Breast epithelium (tissue), 4 donors: ENCODE measurements at regions not wholly inside any gene's neighbourhood (a gene's known extent, or its start where the extent isn't known, plus 50 kb on each side); places are given as distances from the start of the nearest gene placed in this dataset.

Experiments used
- DNase-seq, 2 donors: peaks; one replicate each; pipeline ENCODE4 v3.0.0-alpha.2; 2019; ENCODE audit warnings: low spot score in 2 of 2
- H3K27ac ChIP-seq, 2 donors: fragments of 200-600 bp; sonication (generic) in 1 of 2; one replicate each; pipeline ENCODE4 v1.5.1; 2016 to 2019; ENCODE audit warnings: mild to moderate bottlenecking in 1 of 2
- H3K27me3 ChIP-seq, 2 donors: fragments of 200-600 bp; sonication (generic) in 1 of 2; one replicate each; pipeline versions ENCODE4 v1.5.1 to v1.6.0; 2017 to 2019; ENCODE audit warnings: control low read depth in 1 of 2, mild to moderate bottlenecking in 1 of 2
- H3K36me3 ChIP-seq: fragments of 200-600 bp; one replicate; pipeline ENCODE4 v1.5.1; 2019
- H3K4me1 ChIP-seq, 2 donors: fragments of 200-600 bp; sonication (generic); one replicate each; pipeline ENCODE4 v1.5.1; 2016 to 2019; ENCODE audit warnings: control low read depth in 1 of 2
- H3K4me3 ChIP-seq, 3 donors: fragments of 200-600 bp; sonication (generic); 1 replicate in 2 of 3; 2 replicates in 1 of 3; pipeline ENCODE4 v1.5.1; 2016 to 2019; ENCODE audit warnings: mild to moderate bottlenecking in 3 of 3, moderate library complexity in 2 of 3
- H3K9me3 ChIP-seq, 2 donors: fragments of 200-600 bp; sonication (generic) in 1 of 2; one replicate each; pipeline ENCODE4 v1.5.1; 2016 to 2019; ENCODE audit warnings: control low read depth in 1 of 2
- CTCF ChIP-seq, 3 donors: fragments of 450-650 bp; IDR thresholded peaks; one replicate each; pipeline ENCODE4 v1.5.1; 2016 to 2017; ENCODE audit warnings: antibody characterized with exemption in 3 of 3, mild to moderate bottlenecking in 3 of 3, moderate library complexity in 3 of 3
- POLR2A ChIP-seq: fragments of 450-650 bp; IDR thresholded peaks from one replicate; pipeline ENCODE4 v1.6.1; 2016; ENCODE audit warnings: antibody characterized with exemption, mild to moderate bottlenecking, moderate library complexity
- POLR2AphosphoS5 ChIP-seq, 3 donors: sonication (generic); formaldehyde crosslinking; IDR thresholded peaks; one replicate each; pipeline ENCODE4 v1.6.1; 2017; ENCODE audit warnings: antibody characterized with exemption in 3 of 3
- intact Hi-C: fragments of 100-400 bp; cut with DNase I; formaldehyde crosslinking; loops from one replicate; pipeline ENCODE4 v1.15.1; 2023; ENCODE audit warnings: low total_unique reads

DNA sequence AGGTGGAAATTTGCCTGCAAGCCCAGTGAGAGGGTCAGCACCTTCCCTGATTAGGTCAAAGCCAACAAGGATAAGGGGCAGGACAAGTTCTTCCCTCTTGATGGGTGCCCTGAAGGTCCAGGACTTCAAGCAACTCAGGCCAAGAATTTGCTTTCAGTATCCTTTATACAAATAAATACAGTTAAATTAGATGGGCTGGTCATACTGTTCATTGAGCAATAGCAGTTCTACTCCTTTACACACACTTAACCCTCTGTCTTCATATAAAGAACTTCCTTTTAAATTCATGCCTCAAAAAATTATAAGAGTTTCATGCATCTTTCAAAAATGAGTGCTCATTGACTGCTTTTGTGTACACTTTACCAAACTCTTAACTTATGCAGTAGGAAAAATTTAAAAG is 392.0 kb downstream of the SPRY1 start:
- DNase-seq, result no peak
- Histone ChIP-seq H3K4me3 (no peak overlapping the region), H3K27me3 (no peaks in the 10 kb centered on the region), H3K4me1 (no peaks in the 10 kb centered on the region), H3K27ac (peak overlapping the region in 1 of 2 donors; percentile 83), H3K9me3 (no peaks in the 10 kb centered on the region), H3K36me3 (no peaks in the 10 kb centered on the region)
- intact Hi-C loops, result no loop called here
- no peak for TF ChIP-seq POLR2A
- TF ChIP-seq CTCF (IDR thresholded peaks at IDR 0.05), result no peak
- no peak for TF ChIP-seq POLR2AphosphoS5 (IDR thresholded peaks at IDR 0.05)

DNA sequence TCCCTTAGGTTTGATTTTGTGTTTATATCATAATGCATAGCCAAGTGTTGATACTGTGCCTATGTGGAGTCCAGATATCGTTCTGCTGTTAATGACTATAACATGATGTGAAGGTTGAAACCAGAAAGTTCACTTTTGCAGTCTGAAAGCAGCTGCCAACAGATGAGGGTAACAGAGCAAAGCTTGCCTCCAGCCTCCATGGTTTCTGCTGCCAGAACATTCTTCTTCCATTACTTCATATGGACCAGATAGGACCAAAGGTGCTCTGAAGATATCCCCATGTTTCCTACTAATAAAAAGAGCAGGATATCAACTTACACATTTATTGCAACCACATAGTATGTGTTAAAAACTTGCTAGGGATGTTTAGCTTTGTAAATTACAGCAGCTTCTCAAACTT is 394.1 kb downstream of the SPRY1 start:
- H3K4me1 ChIP-seq, result no peaks in the 10 kb centered on the region

GRCh38 chr4:123802082-123802645 is 405.6 kb downstream of the SPRY1 start:
- H3K27ac ChIP-seq, result no peak overlapping the region
- TF ChIP-seq POLR2AphosphoS5 (IDR thresholded peaks at IDR 0.05), result no peak
- no peak for TF ChIP-seq CTCF (IDR thresholded peaks at IDR 0.05)
- no peak for TF ChIP-seq POLR2A
- no peak overlapping the region for H3K4me3 ChIP-seq
- peaks cover 0 to 19% of the 10 kb centered on the region in 2 donors for H3K9me3 ChIP-seq
- no peaks in the 10 kb centered on the region for H3K36me3 ChIP-seq
- intact Hi-C loops, result no loop called here
- H3K4me1 ChIP-seq, result no peaks in the 10 kb centered on the region
- no peaks in the 10 kb centered on the region for H3K27me3 ChIP-seq
- DNase-seq, result no peak

More for the DNA sequence above, 394.1 kb downstream of the SPRY1 start:
- Histone ChIP-seq H3K4me3 (no peak overlapping the region), H3K9me3 (no peaks in the 10 kb centered on the region), H3K36me3 (no peaks in the 10 kb centered on the region), H3K27me3 (no peaks in the 10 kb centered on the region), H3K27ac (no peak overlapping the region)
- no peak for DNase-seq
- intact Hi-C loops, result no loop called here
- TF ChIP-seq POLR2A, result no peak
- TF ChIP-seq CTCF (IDR thresholded peaks at IDR 0.05), result no peak
- TF ChIP-seq POLR2AphosphoS5 (IDR thresholded peaks at IDR 0.05), result no peak

GRCh38 chr4:123802933-123803332 is 406.3 kb downstream of the SPRY1 start:
- peaks cover 0 to 11% of the 10 kb centered on the region in 2 donors for H3K9me3 ChIP-seq
- H3K36me3 ChIP-seq, result no peaks in the 10 kb centered on the region
- H3K27me3 ChIP-seq, result no peaks in the 10 kb centered on the region
- H3K27ac ChIP-seq, result no peak overlapping the region
- no peak overlapping the region for H3K4me3 ChIP-seq
- no peak for TF ChIP-seq CTCF (IDR thresholded peaks at IDR 0.05)
- TF ChIP-seq POLR2AphosphoS5 (IDR thresholded peaks at IDR 0.05), result no peak
- TF ChIP-seq POLR2A, result no peak
- DNase-seq, result no peak
- intact Hi-C loops, result no loop called here
- H3K4me1 ChIP-seq, result no peaks in the 10 kb centered on the region

DNA sequence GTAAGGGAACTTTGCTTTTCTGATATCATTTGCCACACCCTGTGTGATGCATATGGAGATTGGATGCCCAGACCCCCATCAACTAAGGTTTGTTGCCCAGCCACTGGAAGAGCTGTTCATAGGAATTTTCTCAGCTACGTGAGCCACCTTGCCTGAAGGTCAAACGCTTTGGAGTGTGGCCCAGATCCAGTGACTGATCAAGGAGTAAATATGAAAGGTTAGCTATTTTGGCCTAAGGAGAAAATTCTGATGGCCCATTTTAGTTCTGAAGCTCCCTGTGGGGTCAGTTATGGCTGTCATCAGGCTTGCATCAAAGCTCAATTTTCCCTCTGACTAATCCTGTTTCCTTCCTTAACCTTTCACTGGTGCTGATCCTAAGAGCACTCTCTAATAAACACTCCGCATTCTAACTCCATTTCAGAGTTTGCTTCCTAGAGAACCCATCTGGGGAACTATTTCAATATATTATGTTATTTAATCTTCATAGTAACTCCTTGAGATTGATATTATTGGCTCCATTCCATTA is 407.7 kb downstream of the SPRY1 start:
- Histone ChIP-seq H3K9me3 (peaks cover 0 to 2% of the 10 kb centered on the region in 2 donors), H3K27ac (no peak overlapping the region), H3K36me3 (no peaks in the 10 kb centered on the region), H3K27me3 (no peaks in the 10 kb centered on the region), H3K4me1 (no peaks in the 10 kb centered on the region), H3K4me3 (no peak overlapping the region)
- no peak for TF ChIP-seq CTCF (IDR thresholded peaks at IDR 0.05)
- no peak for TF ChIP-seq POLR2A
- TF ChIP-seq POLR2AphosphoS5 (IDR thresholded peaks at IDR 0.05), result no peak
- intact Hi-C loops, result no loop called here
- DNase-seq, result no peak
